ENCODE measurements at regions not wholly inside any gene's neighbourhood (a gene's known extent, or its start where the extent isn't known, plus 50 kb on each side); places are given as distances from the start of the nearest gene placed in this dataset.
"Not testable (repeated sequence)": the region's sequence is repeated elsewhere in the genome, so short reads cannot be mapped to it uniquely, and the experiment has no call there.

- H3K27me3 Mint-ChIP-seq (ENCODE audit: insufficient read depth, low read depth, poor library complexity); ATAC-seq; H3K36me3 Mint-ChIP-seq (ENCODE audit: low read depth): not testable (repeated sequence)
Measured at GRCh38 chr16:75881280-75881679, 155.0 kb upstream of the CPHXL start.

GRCh38 chr16:75899163-75899562 lies 172.9 kb upstream of the CPHXL start:
- no peak overlapping the region for H3K27ac Mint-ChIP-seq
- H3K4me1 Mint-ChIP-seq, result no peaks in the 10 kb centered on the region
- no peaks in the 10 kb centered on the region for H3K79me2 ChIP-seq (replicated peaks; ENCODE audit: insufficient read depth)
- no peak for ATAC-seq
- no peak overlapping the region for H3K27ac ChIP-seq (ENCODE audit: low read depth)
- no peaks in the 10 kb centered on the region for H3K27me3 Mint-ChIP-seq (ENCODE audit: insufficient read depth, low read depth, poor library complexity)
- no peak overlapping the region for H2AFZ ChIP-seq
- no peaks in the 10 kb centered on the region for H3K9me2 ChIP-seq (ENCODE audit: insufficient read depth)
- no peaks in the 10 kb centered on the region for H4K20me1 ChIP-seq (replicated peaks; ENCODE audit: insufficient read depth)
- H3K36me3 Mint-ChIP-seq (ENCODE audit: low read depth), result no peaks in the 10 kb centered on the region; the same call in 2 of the 3 replicates
- no peaks in the 10 kb centered on the region for H3K36me3 ChIP-seq (ENCODE audit: insufficient read depth)
- peaks cover 5% of the 10 kb centered on the region; the same call in 1 of the 2 replicates for H3K4me1 ChIP-seq (ENCODE audit: insufficient read depth)
- peaks cover 67% of the 10 kb centered on the region for H3K9me3 Mint-ChIP-seq
- no peaks in the 10 kb centered on the region for H3F3A ChIP-seq (replicated peaks; ENCODE audit: low read depth)
- H3K4me3 Mint-ChIP-seq, result no peak overlapping the region
- H3K4me2 ChIP-seq, result no peak overlapping the region
- no peaks in the 10 kb centered on the region for H3K27me3 ChIP-seq (ENCODE audit: insufficient read depth)
- no peak for DNase-seq (ENCODE audit: low spot score)
- no peak overlapping the region for H3K4me3 ChIP-seq
- TF ChIP-seq ZNF114 (CRISPR knock-in tag; IDR thresholded peaks at IDR 0.05), result no peak
- no peak for TF ChIP-seq CTCF (conservative IDR thresholded peaks at IDR 0.05; ENCODE audit: low read depth in 2 of 2)
- no peak for TF ChIP-seq STAT1 (IDR thresholded peaks at IDR 0.05; ENCODE audit: unreplicated experiment)
- TF ChIP-seq EZH2phosphoT487 (IDR thresholded peaks at IDR 0.05; ENCODE audit: unreplicated experiment), result no peak
- no peak for TF ChIP-seq JUNB (IDR thresholded peaks at IDR 0.05; ENCODE audit: unreplicated experiment)
- no peak for TF ChIP-seq ETS1 (IDR thresholded peaks at IDR 0.05)
- no peak for TF ChIP-seq NANOG (IDR thresholded peaks at IDR 0.05; ENCODE audit: borderline replicate concordance)
- TF ChIP-seq POLR2AphosphoS5 (IDR thresholded peaks at IDR 0.05; ENCODE audit: low read depth), result no peak
- TF ChIP-seq EZH2 (IDR thresholded peaks at IDR 0.05; ENCODE audit: low read depth, unreplicated experiment), result no peak
- no peak for TF ChIP-seq ZNF462 (CRISPR knock-in tag; IDR thresholded peaks at IDR 0.05)

More at GRCh38 chr16:75881280-75881679, 155.0 kb upstream of the CPHXL start:
- H3K4me1 Mint-ChIP-seq; H3F3A ChIP-seq (replicated peaks; ENCODE audit: low read depth); H3K27ac ChIP-seq (ENCODE audit: low read depth); H3K36me3 ChIP-seq (ENCODE audit: insufficient read depth); H3K27me3 ChIP-seq (ENCODE audit: insufficient read depth); H3K4me3 Mint-ChIP-seq; DNase-seq (ENCODE audit: low spot score); H3K4me2 ChIP-seq; H3K4me1 ChIP-seq (ENCODE audit: insufficient read depth); H3K79me2 ChIP-seq (replicated peaks; ENCODE audit: insufficient read depth); H4K20me1 ChIP-seq (replicated peaks; ENCODE audit: insufficient read depth); H3K27ac Mint-ChIP-seq; H2AFZ ChIP-seq; H3K9me2 ChIP-seq (ENCODE audit: insufficient read depth); H3K4me3 ChIP-seq: not testable (repeated sequence)
- peaks cover 65% of the 10 kb centered on the region for H3K9me3 Mint-ChIP-seq

Data from GM23338 (cell line).